ENCODE measurements at regions not wholly inside any gene's neighbourhood (a gene's known extent, or its start where the extent isn't known, plus 50 kb on each side); places are given as distances from the start of the nearest gene placed in this dataset.

DNA sequence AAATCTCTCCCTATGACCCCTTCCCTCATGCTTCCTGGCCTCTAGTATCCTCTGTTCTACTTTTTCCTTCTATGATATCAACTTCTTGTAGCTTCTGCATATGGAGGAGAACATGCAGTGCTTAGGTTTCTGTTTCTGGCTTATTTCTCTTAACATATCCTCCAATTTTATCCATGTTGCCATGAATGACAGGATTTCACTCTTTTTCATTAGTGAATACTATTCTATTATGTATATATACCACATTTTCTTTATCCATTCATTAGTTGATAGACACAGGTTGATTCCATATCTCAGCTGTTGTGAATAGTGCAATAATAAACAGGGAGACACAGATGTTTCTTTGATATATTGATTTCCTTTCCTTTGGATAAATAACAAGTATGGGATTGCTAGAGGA lies 123.3 kb upstream of the SESN3 start:
- no peak overlapping the region for H3K4me3 ChIP-seq (ENCODE audit: low read depth, low read length)
- in situ Hi-C loops (cut with HindIII; ENCODE audit: low sequenced_read_pairs): no loop called here
- TF ChIP-seq, protein P1, sequence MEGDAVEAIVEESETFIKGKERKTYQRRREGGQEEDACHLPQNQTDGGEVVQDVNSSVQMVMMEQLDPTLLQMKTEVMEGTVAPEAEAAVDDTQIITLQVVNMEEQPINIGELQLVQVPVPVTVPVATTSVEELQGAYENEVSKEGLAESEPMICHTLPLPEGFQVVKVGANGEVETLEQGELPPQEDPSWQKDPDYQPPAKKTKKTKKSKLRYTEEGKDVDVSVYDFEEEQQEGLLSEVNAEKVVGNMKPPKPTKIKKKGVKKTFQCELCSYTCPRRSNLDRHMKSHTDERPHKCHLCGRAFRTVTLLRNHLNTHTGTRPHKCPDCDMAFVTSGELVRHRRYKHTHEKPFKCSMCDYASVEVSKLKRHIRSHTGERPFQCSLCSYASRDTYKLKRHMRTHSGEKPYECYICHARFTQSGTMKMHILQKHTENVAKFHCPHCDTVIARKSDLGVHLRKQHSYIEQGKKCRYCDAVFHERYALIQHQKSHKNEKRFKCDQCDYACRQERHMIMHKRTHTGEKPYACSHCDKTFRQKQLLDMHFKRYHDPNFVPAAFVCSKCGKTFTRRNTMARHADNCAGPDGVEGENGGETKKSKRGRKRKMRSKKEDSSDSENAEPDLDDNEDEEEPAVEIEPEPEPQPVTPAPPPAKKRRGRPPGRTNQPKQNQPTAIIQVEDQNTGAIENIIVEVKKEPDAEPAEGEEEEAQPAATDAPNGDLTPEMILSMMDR (IDR thresholded peaks at IDR 0.05; ENCODE audit: low read depth, low read length, missing control alignments): no peak
- DNase-seq (ENCODE audit: low read depth): no peak

DNA sequence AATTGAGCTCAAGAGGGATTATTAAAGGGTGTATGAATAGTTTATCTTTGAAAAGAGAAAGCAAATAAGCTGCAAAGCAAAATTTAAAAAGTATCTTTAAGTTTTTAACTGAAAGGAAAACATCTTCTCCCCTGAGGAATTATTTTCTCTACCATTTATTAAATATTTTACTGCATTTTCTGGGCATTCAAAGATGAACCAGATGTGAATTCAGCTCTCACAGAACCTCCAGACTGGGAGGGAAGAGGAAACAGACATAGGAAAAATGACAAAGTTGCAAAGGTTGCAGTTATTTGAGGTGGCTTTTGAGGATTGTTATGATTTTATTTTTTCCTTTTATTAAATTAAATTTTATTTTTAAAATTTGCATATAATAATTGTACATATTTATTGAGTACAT lies 122.7 kb upstream of the SESN3 start:
- TF ChIP-seq, protein P1 (IDR thresholded peaks at IDR 0.05; ENCODE audit: low read depth, low read length, missing control alignments): no peak
- H3K4me3 ChIP-seq (ENCODE audit: low read depth, low read length): no peak overlapping the region
- in situ Hi-C loops (cut with HindIII; ENCODE audit: low sequenced_read_pairs): no loop called here
- DNase-seq (ENCODE audit: low read depth): no peak

DNA sequence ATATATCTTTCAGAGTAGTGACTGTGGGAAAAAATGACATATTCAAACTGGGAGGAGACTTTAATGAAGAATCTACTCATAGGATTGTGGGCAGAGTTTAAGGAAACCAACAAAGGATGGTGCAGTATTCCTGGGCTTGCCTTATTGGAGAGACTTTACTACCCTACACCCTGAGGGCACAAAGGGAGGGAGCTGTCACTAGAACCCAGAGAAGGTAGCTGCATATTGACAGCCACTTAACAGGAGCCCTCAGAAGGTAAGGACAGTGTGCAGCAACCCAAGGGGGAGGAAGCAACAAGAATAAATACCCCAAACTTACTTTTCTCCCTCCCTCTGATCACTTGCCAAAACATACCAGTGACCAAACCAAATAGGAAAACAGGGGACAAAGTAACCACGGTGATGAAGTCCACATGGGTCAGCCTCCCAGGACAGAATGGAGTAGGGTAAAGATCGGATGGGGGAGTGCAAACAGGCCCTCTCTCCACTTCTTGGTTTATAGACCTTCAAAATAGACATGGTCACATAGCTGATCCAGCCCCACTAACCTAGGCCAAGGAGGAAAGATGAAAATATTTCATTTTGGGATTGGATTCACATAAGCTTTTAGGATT lies 121.8 kb upstream of the SESN3 start:
- DNase-seq (ENCODE audit: low read depth): no peak
- no peak overlapping the region for H3K4me3 ChIP-seq (ENCODE audit: low read depth, low read length)
- TF ChIP-seq, protein P1 (IDR thresholded peaks at IDR 0.05; ENCODE audit: low read depth, low read length, missing control alignments): no peak
- in situ Hi-C loops (cut with HindIII; ENCODE audit: low sequenced_read_pairs): no loop called here

DNA sequence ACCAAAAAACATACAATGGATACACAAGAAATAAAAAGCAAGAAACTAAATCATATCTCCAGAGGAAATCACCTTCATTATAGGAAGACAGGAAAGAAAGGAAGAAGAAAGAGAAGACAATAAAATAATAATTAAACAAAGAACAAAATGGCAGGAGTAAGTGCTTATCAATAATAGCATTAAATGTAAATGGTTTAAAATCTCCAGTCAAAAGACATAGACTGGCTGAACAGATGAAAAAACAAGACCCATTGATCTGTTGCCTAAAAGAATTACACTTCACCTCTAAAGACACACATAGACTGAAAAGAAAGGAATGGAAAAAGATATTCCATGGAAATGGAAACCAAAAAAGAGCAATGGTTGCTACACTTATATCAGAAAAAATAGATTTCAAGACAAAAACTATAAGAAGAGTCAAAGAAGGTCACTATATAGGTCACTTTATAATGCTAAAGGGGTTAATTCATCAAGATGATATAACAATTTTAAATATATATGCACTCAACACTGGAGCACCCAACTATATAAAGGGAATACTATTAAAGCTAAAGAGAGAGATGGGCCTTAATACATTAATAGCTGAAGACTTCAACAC lies 118.4 kb upstream of the SESN3 start:
- TF ChIP-seq, protein P1 (IDR thresholded peaks at IDR 0.05; ENCODE audit: low read depth, low read length, missing control alignments): no peak
- no peak for DNase-seq (ENCODE audit: low read depth)
- in situ Hi-C loops (cut with HindIII; ENCODE audit: low sequenced_read_pairs): no loop called here
- no peak overlapping the region for H3K4me3 ChIP-seq (ENCODE audit: low read depth, low read length)

DNA sequence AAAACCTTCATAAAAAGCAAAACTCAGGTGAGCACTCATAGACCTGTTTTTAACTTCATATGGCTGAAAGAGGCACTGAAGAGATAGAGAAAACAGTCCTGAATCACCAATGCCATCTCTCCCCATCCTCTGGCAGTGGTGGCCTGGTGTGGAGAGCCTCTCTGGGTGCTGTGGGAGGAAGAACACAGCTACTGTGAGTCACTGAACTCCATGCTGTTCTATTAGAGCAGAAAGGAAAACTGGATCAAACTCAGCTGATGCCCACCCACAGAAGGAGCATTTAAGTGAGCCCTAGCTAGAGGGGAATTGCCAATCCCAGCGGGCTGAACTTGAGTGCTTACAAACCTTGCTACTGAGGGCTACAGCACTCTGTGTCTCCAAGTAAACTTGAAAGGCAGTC lies 115.3 kb upstream of the SESN3 start:
- DNase-seq (ENCODE audit: low read depth): no peak
- TF ChIP-seq, protein P1 (IDR thresholded peaks at IDR 0.05; ENCODE audit: low read depth, low read length, missing control alignments): no peak
- H3K4me3 ChIP-seq (ENCODE audit: low read depth, low read length): no peak overlapping the region
- in situ Hi-C loops (cut with HindIII; ENCODE audit: low sequenced_read_pairs): no loop called here

DNA sequence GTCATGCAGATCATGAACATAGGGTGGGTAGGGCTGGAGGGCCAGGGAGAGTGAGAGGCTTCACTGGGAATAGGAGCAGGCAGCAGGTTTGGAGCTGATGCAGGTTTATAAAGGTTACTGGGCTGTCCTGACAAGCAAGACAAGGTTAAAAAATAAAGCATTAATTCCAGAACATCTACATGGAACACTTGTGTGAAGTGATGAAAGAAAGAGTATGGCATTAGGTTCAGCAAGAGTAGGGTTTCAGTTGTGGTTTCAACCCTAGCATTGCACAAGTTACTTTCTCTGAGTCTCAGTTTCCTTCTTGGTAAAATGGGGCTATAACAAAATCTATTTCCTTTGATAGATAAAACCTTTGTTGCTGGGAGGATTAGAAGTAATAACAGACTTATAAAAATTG lies 114.6 kb upstream of the SESN3 start:
- DNase-seq (ENCODE audit: low read depth): no peak
- in situ Hi-C loops (cut with HindIII; ENCODE audit: low sequenced_read_pairs): no loop called here
- no peak overlapping the region for H3K4me3 ChIP-seq (ENCODE audit: low read depth, low read length)
- TF ChIP-seq, protein P1 (IDR thresholded peaks at IDR 0.05; ENCODE audit: low read depth, low read length, missing control alignments): no peak
